BJ (cell line): ENCODE measurements at regions not wholly inside any gene's neighbourhood (a gene's known extent, or its start where the extent isn't known, plus 50 kb on each side); places are given as distances from the start of the nearest gene placed in this dataset.

Experiments used
- CTCF ChIA-PET: fragments of 350-600 bp; formaldehyde crosslinking; extraction: SDS; loops from one replicate; lab custom pipeline; 2021; ENCODE audit warnings: antibody characterized with exemption, inconsistent platforms; lab: Yijun Ruan, JAX
- POLR2A ChIA-PET: fragments of 300-600 bp; sonication (Branson Sonifier 250); formaldehyde crosslinking; extraction: SDS; loops from one replicate; lab custom pipeline; 2021; ENCODE audit warnings: antibody characterized with exemption; lab: Charles Lee
- DNase-seq: peaks from one replicate; pipeline ENCODE4 v3.0.0-alpha.2; 2011; ENCODE audit warnings: low read depth
- H3K27me3 ChIP-seq: 2 replicates; pipeline ENCODE4 v1.6.0; 2011; ENCODE audit warnings: low read length; ENCODE audit not compliant: control insufficient read depth, insufficient read depth
- H3K36me3 ChIP-seq: 2 replicates; pipeline ENCODE4 v1.5.1; 2011; ENCODE audit warnings: low read length; ENCODE audit not compliant: control insufficient read depth, insufficient read depth
- H3K4me3 ChIP-seq: 2 replicates; pipeline ENCODE4 v1.5.1; 2011; ENCODE audit warnings: low read depth, mild to moderate bottlenecking, control low read depth, low read length
- TF ChIP-seq, protein P1 (sequence below): IDR thresholded peaks from 2 replicates; pipeline ENCODE4 v1.5.1; 2011; ENCODE audit warnings: low read depth, mild to moderate bottlenecking, control low read depth, inconsistent platforms, low read length, moderate library complexity; ENCODE audit not compliant: insufficient read depth

DNA sequence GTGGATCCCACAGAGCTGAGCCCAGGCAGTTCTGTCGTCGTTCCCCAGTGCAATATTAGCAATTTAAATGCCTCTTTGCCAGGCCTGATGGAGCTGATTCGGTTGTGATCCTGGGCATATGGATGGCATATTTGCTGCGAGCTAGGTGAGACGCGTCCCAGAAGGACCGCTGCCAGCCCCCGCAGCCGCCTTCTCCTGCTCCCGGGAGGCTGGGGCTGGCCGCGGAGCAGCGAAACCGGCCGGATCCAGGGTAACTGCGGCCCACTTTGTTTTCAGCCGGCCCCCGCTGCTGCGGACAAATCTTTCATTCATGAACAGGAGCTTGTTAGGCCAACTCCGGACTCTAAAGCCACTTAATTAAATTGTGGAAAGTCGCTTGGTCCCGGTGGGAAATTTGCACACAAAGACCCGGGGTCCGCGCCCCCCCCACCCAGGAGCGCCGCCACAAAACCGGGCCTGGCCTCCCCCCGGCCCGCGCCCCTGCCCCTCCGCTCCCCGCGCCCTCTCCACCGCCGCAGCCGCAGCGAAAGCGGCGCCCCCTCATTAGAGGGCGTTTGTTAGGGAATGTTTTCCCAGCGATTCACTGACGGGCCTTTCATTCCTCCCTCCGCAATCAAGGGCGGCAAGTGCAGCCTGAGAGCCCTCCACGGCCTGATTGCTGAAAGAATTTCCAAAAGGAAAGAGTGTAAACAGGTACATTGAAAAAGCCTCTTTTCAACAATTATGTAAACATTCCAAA lies 383.3 kb downstream of the RRAGC start:
- ChIA-PET POLR2A (no interaction called here), CTCF (interaction anchor here (2.4 kb wide), 1 partner anchor 14 kb away, joined by 6 read pairs; no protein-coding TSS in a partner anchor)
- H3K36me3 ChIP-seq, result no peaks in the 10 kb centered on the region
- TF ChIP-seq, protein P1, sequence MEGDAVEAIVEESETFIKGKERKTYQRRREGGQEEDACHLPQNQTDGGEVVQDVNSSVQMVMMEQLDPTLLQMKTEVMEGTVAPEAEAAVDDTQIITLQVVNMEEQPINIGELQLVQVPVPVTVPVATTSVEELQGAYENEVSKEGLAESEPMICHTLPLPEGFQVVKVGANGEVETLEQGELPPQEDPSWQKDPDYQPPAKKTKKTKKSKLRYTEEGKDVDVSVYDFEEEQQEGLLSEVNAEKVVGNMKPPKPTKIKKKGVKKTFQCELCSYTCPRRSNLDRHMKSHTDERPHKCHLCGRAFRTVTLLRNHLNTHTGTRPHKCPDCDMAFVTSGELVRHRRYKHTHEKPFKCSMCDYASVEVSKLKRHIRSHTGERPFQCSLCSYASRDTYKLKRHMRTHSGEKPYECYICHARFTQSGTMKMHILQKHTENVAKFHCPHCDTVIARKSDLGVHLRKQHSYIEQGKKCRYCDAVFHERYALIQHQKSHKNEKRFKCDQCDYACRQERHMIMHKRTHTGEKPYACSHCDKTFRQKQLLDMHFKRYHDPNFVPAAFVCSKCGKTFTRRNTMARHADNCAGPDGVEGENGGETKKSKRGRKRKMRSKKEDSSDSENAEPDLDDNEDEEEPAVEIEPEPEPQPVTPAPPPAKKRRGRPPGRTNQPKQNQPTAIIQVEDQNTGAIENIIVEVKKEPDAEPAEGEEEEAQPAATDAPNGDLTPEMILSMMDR, result no peak
- no peak overlapping the region for H3K4me3 ChIP-seq
- H3K27me3 ChIP-seq, result peaks cover 9% of the 10 kb centered on the region
- no peak for DNase-seq

DNA sequence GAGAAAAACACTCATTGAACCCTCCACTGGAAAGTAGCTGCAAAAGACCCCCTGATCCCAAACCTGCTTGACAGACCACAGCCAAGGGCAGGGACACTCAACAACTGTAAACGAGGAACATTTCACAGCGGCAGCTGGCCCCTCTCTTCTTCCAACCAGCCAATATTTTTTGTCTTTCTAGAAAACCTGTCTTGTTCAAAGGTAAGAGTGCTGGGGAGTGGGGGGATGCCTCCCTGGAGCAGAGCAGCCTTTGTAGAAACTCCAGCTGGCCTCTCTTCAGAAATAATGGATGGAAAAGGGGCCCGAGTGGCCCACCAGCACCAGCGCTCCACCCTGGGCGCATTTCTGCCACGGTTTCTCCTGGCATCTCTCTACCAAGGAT lies 384.0 kb downstream of the RRAGC start:
- CTCF ChIA-PET, result interaction anchor here (2.4 kb wide), 1 partner anchor 15 kb away, joined by 6 read pairs; no protein-coding TSS in a partner anchor
- H3K36me3 ChIP-seq, result no peaks in the 10 kb centered on the region
- TF ChIP-seq, protein P1, result no peak
- H3K4me3 ChIP-seq, result no peak overlapping the region
- peaks cover 9% of the 10 kb centered on the region for H3K27me3 ChIP-seq
- POLR2A ChIA-PET, result no interaction called here
- DNase-seq, result no peak

DNA sequence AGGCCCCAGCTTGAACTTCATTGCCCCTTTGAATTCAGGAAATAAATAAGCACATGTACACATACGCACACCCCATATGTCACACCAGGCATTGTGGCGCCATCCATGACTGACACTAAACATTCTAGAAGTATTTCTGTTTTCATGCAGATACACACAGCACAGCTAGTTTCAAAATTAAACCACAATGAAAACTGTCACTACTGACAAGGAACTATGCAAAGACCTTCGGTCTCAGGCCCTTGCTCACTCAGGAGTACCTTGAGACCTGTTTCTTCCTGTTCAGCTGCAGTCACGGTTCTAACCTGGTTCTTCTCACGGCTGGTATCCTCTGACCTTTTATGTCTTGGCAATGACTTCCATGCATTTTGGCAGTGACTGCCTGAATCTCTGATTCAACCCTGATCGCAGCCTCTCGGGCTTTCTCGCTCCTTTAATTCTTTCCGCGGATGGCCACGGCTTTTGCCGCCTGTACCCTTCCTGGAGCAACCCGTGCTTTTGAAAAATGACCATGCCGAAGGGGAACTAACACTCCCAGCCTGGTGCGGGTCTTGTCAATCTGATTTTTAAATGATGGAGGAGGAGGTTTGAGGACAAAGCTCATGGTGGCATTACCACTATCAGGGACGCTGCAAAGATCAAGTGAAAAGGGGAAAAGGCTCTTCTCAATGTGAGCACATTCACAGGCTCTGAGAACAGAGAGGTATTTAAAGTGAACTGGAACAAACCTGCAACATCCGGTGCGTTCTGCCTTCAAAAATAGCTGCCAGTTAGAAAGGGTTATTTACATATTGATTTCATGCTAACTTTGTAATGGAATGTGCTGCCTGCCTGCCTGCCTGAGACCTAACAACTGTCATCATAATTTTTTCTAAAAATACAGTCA lies 384.6 kb downstream of the RRAGC start:
- TF ChIP-seq, protein P1, result no peak
- POLR2A ChIA-PET, result no interaction called here
- Histone ChIP-seq H3K27me3 (peaks cover 9% of the 10 kb centered on the region), H3K36me3 (no peaks in the 10 kb centered on the region), H3K4me3 (no peak overlapping the region)
- DNase-seq, result no peak
- CTCF ChIA-PET, result interaction anchor here (2.4 kb wide), 1 partner anchor 15 kb away, joined by 6 read pairs; no protein-coding TSS in a partner anchor

DNA sequence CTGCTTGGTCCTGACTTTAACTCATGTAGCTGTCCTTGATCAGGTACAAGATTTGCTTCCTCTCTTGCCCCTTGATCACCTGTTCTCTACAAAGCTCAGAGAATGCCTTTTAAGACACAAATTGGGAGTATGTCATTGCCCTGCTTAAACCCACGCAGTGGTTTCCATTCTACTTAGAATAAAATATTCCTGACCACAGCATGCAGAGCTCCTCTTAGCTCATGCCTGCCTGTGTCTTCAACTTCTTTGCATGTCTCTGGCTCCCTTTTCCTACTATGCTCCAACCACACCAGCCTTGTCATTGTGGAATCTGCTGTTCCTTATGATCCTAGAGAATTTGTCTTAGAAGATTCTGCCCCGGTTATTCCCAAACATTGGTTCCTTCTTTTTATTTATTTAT lies 393.1 kb downstream of the RRAGC start:
- Histone ChIP-seq H3K27me3 (no peaks in the 10 kb centered on the region), H3K4me3 (no peak overlapping the region), H3K36me3 (no peaks in the 10 kb centered on the region)
- TF ChIP-seq, protein P1, result no peak
- no peak for DNase-seq
- CTCF ChIA-PET, result no interaction called here
- POLR2A ChIA-PET, result no interaction called here

DNA sequence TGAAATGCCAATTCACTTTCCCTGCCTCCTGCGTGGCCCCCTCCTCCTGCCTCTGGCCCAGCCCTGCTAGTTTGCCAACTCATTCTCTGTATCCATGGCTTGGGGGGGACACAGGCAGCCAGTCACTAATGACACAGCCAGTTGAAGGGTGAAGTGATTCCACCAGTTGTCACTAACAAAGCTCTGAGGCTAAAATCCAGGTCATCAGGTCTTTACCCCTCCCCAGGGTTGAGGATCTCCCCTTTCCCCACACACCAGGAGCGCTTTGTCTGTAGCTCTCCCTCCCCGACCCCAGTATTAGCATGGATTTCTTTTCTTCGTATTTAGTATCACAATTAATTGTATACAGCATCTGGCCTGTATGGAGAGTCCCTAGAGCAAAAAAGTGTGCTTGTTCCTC lies 394.1 kb downstream of the RRAGC start:
- CTCF ChIA-PET, result no interaction called here
- Histone ChIP-seq H3K27me3 (no peaks in the 10 kb centered on the region), H3K36me3 (no peaks in the 10 kb centered on the region), H3K4me3 (no peak overlapping the region)
- POLR2A ChIA-PET, result no interaction called here
- no peak for DNase-seq
- TF ChIP-seq, protein P1, result no peak
